AG09319 (cell line): ENCODE measurements at regions not wholly inside any gene's neighbourhood (a gene's known extent, or its start where the extent isn't known, plus 50 kb on each side); places are given as distances from the start of the nearest gene placed in this dataset.

Source experiments
- DNase-seq: peaks from one replicate; pipeline ENCODE4 v3.0.0-alpha.2; 2010; ENCODE audit warnings: low read depth; ENCODE audit errors: extremely low read depth
- CTCF ChIP-seq: IDR thresholded peaks from 2 replicates; pipeline ENCODE4 v1.5.1; 2011; ENCODE audit warnings: low read depth, mild to moderate bottlenecking, inconsistent platforms, low read length, moderate library complexity

- no peak for DNase-seq
Measured at GRCh38 chr20:48562586-48563116, 265.1 kb downstream of the PREX1 start.

GRCh38 chr20:48558906-48559305, 268.9 kb downstream of the PREX1 start:
- DNase-seq, result no peak
- TF ChIP-seq CTCF, result no peak

More at GRCh38 chr20:48562586-48563116, 265.1 kb downstream of the PREX1 start:
- no peak for TF ChIP-seq CTCF

GRCh38 chr20:48557380-48557779, 270.4 kb downstream of the PREX1 start:
- DNase-seq, result no peak
- no peak for TF ChIP-seq CTCF

GRCh38 chr20:48556956-48557355, 270.8 kb downstream of the PREX1 start:
- no peak for TF ChIP-seq CTCF
- no peak for DNase-seq

- DNase-seq, result no peak
- TF ChIP-seq CTCF, result no peak
Measured at GRCh38 chr20:48552550-48552949, 275.2 kb downstream of the PREX1 start.

DNA sequence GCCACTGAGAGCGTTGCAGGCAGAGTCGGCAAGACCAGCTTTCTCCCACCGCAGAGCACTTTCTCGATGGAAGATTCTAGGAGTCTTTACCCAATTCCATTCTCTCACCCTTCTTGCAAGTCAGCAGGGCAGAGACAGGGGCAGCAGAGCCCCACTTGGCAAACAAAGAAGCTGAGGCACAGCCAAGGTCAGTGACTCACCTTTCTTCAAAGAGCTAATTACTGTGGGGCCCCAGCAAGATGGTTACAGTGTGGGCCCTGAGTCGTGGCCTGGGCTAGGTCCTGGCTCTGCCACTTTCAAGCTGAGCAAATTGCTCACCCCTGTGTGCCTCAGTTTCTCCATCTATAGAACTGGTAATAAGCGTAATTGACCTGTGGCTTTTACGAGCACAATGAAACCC, 277.0 kb downstream of the PREX1 start:
- DNase-seq, result no peak
- no peak for TF ChIP-seq CTCF

- DNase-seq, result no peak
- TF ChIP-seq CTCF, result no peak
Measured at GRCh38 chr20:48547664-48548063, 280.1 kb downstream of the PREX1 start.
